ENCODE measurements at regions not wholly inside any gene's neighbourhood (a gene's known extent, or its start where the extent isn't known, plus 50 kb on each side); places are given as distances from the start of the nearest gene placed in this dataset.

- TF ChIP-seq POLR2A (IDR thresholded peaks at IDR 0.05; ENCODE audit: low read length) (no peak), CTCF (IDR thresholded peaks at IDR 0.05) (no peak), RFX5 (IDR thresholded peaks at IDR 0.05) (no peak), MAX (IDR thresholded peaks at IDR 0.05) (no peak), CHD4 (IDR thresholded peaks at IDR 0.05; ENCODE audit: borderline replicate concordance) (no peak), EP300 (IDR thresholded peaks at IDR 0.05) (no peak), RAD21 (conservative IDR thresholded peaks at IDR 0.05 in 1 of 2, IDR thresholded peaks at IDR 0.05 in 1 of 2) (no peak), PBX3 (IDR thresholded peaks at IDR 0.05) (no peak), SMC3 (IDR thresholded peaks at IDR 0.05) (no peak), CEBPB (IDR thresholded peaks at IDR 0.05) (no peak), JUN (IDR thresholded peaks at IDR 0.05) (no peak), NR3C1 (IDR thresholded peaks at IDR 0.05) (no peak)
Observed at GRCh38 chrX:994780-995179, 217.7 kb downstream of the CRLF2 start.
